Activated naive CD4-positive, alpha-beta T cell treated with anti-CD3 and anti-CD28 coated beads, Interleukin-2, amount 50 U/mL, for 72 hours (primary cell): ENCODE measurements at regions not wholly inside any gene's neighbourhood (a gene's known extent, or its start where the extent isn't known, plus 50 kb on each side); places are given as distances from the start of the nearest gene placed in this dataset.

Experiments
- ATAC-seq, 2 donors: fragments of 150-1000 bp; cut with Tn5 transposase; 2 replicates each; pipeline ENCODE4 v1.10.0; 2021; ENCODE audit warnings: mild to moderate bottlenecking in 2 of 2, moderate library complexity in 2 of 2
- DNase-seq, 2 donors: peaks; one replicate each; pipeline ENCODE4 v3.0.0; 2021 to 2022; ENCODE audit warnings: low spot score in 2 of 2
- H3K27ac Mint-ChIP-seq, 2 donors: one replicate each; pipeline ENCODE4 v1.8.0; 2022; ENCODE audit warnings: mild to moderate bottlenecking in 2 of 2, mixed read lengths in 2 of 2
- H3K36me3 Mint-ChIP-seq, 2 donors: one replicate each; pipeline ENCODE4 v1.8.0; 2022; ENCODE audit warnings: mixed read lengths in 2 of 2
- H3K9me3 Mint-ChIP-seq, 2 donors: one replicate each; pipeline ENCODE4 v1.8.0; 2022; ENCODE audit warnings: mixed read lengths in 2 of 2

DNA sequence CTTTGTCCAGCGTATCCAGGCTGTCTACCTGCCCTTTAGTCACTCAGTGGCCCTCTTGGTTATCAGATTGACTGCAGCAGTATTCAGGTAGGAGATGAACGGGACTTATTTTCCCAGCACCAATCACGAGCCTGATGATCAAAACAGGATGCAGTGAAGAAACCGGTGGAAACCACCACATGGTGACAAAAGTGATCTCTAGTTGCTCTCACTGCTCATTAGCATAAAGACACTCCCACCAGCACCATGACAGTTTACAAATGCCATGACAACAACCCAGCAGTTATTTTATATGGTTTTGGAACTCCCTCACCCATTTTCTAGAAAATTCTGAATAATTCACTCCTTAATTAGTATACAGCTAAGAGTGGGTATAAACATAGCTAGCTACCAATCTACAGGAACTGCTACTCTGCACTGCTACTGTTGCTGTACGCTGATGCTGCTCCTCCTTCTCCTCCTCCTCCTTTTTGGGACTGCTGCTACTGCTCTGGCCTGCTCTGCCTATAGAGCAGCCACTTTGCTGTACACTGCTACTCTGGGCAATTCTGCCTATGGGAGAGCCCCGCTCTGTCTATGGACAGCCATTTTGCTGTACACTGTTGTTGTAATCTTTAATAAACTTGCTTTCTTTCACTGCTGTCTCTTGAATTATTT, 142.5 kb upstream of the SSTR1 start:
- Mint-ChIP-seq H3K27ac (peak overlapping the region; percentile 81 to 89), H3K36me3 (peaks cover 15 to 17% of the 10 kb centered on the region in 2 donors), H3K9me3 (peaks cover 8% of the 10 kb centered on the region in 2 donors)
- ATAC-seq (peak; percentile 95 to 96), DNase-seq (peak in 1 of 2 donors; percentile 17)

DNA sequence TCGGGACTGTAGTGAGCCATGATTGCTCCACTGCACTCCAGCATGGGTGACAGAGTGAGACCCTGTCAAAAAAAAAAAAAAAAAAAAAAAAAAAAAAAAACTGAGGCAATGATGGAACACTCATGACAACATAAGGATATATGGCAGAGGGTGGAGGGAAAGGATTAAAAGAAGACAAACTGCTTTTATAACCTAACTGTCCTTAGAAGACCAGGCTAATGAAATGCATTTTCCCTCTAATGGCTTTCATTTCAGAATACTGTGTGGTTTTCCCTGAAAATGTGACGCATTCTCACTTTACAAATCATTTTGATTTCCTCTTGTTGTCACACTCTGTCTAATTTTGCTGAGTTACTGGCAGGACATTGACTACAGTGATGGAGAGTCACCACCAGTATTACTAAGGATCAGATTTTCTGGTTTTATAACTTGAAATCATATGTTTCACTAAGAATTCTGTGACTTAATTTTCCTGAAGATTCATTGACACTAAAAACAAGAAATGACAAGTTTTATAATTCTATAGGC, 137.6 kb upstream of the SSTR1 start:
- DNase-seq: no peak
- Mint-ChIP-seq H3K36me3 (no peaks in the 10 kb centered on the region), H3K27ac (no peak overlapping the region), H3K9me3 (no peaks in the 10 kb centered on the region)
- ATAC-seq: peak; percentile 35 to 58

DNA sequence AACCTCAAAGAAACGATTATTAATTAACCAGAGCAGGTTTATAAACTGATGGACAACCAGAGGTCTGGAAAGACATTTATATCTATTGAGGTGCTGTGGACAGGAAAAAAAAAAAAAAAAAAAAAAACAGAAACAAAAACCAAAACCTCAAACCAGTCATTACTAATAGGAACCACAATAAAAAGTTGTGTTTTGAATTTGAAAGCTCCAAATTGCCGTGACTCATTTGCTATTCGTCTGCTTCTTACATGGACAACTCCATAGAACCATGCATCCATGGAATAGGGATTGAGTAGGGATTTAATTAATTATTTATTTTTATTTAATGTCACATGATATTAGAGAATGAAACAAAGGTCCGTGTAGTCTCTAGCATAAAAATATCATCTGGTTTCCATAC, 134.1 kb upstream of the SSTR1 start:
- H3K36me3 Mint-ChIP-seq: no peaks in the 10 kb centered on the region
- peak in 1 of 2 donors; percentile 68 for ATAC-seq
- H3K9me3 Mint-ChIP-seq: no peaks in the 10 kb centered on the region
- DNase-seq: no peak
- no peak overlapping the region for H3K27ac Mint-ChIP-seq

DNA sequence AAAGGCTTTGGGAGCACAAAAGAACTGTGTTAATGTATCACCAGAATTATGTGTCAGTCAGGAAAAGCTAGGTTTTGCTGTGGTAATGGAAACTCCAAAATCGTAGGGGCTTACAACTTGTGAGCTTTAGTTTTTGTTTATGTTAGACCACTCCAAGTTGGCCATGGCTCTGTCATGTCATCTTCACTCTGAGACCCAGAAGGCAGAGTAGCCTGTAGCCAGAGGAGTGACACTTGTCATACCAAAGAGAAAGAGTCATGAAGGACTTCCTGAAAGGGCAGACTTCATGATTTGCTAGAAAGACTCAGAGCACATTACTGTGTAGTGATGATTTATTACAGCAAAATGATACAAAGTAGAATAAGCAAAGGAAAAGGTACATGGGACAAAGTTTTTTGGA, 133.6 kb upstream of the SSTR1 start:
- Mint-ChIP-seq H3K9me3 (no peaks in the 10 kb centered on the region), H3K27ac (peak overlapping the region in 1 of 2 donors; percentile 7), H3K36me3 (no peaks in the 10 kb centered on the region)
- DNase-seq (no peak), ATAC-seq (peak; percentile 45 to 56)

DNA sequence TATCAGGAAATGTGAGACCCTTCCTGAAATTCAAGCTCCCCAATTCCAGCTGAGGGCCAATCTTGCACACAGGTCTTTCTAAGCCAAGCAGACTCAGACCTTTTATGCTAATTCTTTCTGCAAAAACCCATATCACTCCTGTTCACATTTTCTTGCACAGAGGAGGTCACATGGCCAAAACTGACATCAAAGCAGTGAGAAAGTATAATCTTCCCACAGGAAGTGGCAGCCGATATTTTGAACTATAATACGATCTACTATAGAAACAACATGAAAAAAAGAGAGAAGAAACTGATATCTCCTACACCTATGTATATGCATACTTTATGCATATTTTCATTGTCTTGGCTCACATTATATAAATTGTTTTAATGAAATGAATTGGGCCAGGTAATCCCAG, 132.9 kb upstream of the SSTR1 start:
- DNase-seq (no peak), ATAC-seq (peak; percentile 19 to 39)
- Mint-ChIP-seq H3K9me3 (peaks cover 0 to under 1% of the 10 kb centered on the region in 2 donors), H3K27ac (peak overlapping the region in 1 of 2 donors; percentile 7), H3K36me3 (no peaks in the 10 kb centered on the region)

DNA sequence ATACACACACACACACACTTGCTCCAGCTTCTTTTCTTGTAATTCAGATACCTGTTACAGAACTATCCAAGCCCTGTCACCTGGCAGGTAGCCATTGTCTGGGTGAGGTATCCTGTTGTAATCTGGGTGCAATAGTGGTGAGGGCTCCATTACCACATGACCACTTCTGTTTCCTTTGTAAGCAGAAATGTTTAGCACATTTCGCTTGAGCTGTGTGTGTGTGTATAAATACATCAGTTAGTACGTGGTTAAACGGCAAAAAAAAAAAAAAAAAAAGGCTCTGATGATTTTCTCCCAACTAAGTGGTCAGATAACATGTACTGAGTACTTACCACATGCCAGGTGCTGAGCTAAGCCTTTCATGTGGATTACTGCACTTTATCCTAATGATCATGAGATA, 129.3 kb upstream of the SSTR1 start:
- no peak for DNase-seq
- H3K27ac Mint-ChIP-seq: peak overlapping the region in 1 of 2 donors; percentile 6
- H3K36me3 Mint-ChIP-seq: no peaks in the 10 kb centered on the region
- H3K9me3 Mint-ChIP-seq: peaks cover 3 to 8% of the 10 kb centered on the region in 2 donors
- peak; percentile 43 to 55 for ATAC-seq

DNA sequence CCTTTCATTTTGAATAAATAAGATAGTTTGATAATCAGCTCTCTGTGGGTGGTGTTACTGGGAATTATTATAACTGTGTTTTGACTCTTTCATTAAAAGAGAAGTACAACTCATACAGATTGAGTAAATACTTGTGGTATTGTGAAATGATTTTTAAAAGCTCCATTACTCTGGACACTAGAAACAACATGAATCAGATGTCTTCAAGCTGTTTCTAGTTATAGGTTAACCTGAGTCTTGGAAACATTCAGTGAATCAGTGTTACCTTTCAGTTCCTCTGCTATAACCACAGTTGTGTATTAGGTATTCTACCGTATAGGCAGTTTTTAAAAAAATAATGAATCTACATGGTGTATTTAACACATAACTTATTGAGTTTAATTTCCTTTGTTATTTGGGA, 128.4 kb upstream of the SSTR1 start:
- H3K27ac Mint-ChIP-seq: peak overlapping the region; percentile 31 to 75
- H3K36me3 Mint-ChIP-seq: no peaks in the 10 kb centered on the region
- DNase-seq (no peak), ATAC-seq (peak; percentile 67 to 79)
- H3K9me3 Mint-ChIP-seq: peaks cover 3 to 8% of the 10 kb centered on the region in 2 donors

DNA sequence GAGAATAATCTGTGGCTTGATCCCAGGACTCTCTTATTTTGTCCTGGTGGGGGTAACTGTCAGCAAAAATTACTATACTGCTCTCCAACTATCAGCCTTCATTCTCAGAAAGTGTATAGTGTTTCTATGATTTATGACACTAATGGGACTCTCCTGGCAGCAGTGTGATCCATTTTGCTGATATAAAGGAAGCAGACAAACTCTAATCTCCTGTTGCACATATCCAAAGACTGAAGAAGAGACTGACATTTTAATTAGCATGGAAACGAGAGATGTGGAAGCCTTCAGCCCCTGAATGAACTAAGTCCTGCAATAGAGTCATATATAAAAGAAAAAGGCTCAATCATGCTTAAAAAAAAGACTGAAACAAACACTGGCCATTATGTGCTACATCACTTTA, 127.8 kb upstream of the SSTR1 start:
- no peaks in the 10 kb centered on the region for H3K36me3 Mint-ChIP-seq
- DNase-seq (no peak), ATAC-seq (no peak)
- H3K27ac Mint-ChIP-seq: no peak overlapping the region
- H3K9me3 Mint-ChIP-seq: peaks cover 3 to 8% of the 10 kb centered on the region in 2 donors

DNA sequence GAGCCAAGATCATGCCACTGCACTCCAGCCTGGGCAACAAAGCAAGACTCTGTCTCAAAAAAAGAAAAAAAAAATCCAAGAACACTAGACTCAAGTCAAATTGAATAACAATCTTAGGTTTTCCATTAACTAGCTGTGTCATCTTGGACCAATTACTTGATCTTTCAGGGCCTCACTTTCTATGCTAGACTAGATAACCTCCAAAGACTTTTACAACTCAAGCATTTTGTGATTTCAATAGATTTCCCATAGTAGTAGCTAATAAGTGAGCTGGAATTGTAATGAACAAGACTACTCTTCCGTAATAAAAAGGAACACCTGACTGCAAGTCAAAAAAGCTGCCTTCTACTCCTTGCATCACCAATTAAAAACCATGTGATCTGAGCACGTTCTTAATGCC, 127.0 kb upstream of the SSTR1 start:
- Mint-ChIP-seq H3K36me3 (no peaks in the 10 kb centered on the region), H3K27ac (no peak overlapping the region), H3K9me3 (peaks cover 3 to 8% of the 10 kb centered on the region in 2 donors)
- DNase-seq (no peak), ATAC-seq (no peak)

DNA sequence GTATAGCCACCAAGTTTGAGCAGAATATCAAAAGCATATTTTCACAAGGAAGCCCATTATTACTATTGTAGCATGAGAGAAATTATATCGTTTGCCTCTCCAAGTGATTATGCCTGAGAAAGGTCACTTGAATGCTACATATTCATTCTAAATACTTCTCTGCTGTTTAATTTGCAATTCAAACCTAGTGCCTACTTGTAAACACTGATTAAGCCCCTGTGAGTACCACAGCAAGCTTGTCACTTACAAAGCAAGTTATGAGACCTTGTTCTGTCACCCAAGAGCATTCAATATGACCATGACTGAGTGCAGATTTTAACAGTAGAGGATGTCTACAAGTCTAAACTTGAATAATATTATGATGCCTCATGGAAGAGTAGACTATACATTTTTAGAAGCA, 124.7 kb upstream of the SSTR1 start:
- DNase-seq (no peak), ATAC-seq (no peak)
- H3K36me3 Mint-ChIP-seq: no peaks in the 10 kb centered on the region
- no peak overlapping the region for H3K27ac Mint-ChIP-seq
- peaks cover 3 to 8% of the 10 kb centered on the region in 2 donors for H3K9me3 Mint-ChIP-seq

DNA sequence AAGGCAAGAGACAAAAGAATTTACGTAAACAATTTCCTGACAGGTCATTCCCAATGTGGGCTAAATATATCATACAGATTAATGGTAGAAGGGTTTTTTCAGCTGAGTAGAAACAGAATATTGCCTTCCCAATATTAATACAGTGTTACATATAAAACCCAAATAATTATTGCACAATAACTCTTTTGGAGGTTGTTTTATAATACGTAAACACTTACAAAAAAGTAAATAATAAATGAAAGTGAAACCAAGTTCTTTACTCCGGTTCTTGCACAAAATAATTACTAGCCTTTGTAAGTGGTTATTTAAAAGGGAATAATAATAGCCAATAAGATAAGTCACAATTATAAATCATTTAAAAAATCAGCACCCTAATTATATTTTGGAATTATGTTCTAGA, 118.6 kb upstream of the SSTR1 start:
- peaks cover 21 to 22% of the 10 kb centered on the region in 2 donors for H3K36me3 Mint-ChIP-seq
- no peak for DNase-seq
- no peak for ATAC-seq
- H3K9me3 Mint-ChIP-seq: peaks cover 21 to 22% of the 10 kb centered on the region in 2 donors
- H3K27ac Mint-ChIP-seq: no peak overlapping the region

DNA sequence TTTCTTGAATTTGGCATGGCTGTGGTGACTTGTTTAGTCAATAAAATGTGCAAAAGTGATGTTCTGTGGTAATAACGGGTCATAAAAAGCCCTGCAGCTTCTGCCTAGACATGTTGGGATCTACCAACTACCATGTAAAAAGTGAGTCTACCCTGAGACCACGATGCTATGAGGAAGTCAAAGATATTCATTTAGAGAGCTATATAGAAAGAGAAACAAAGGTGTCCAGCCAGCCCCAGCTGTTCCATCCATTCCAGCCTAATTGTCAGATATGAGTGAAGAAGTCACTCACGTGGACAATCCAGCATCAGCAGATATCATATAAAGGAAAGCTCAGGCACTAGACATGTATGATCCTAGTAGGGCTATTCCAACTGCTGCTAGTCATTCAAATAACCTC, 117.2 kb upstream of the SSTR1 start:
- peaks cover 27 to 36% of the 10 kb centered on the region in 2 donors for H3K36me3 Mint-ChIP-seq
- ATAC-seq (no peak), DNase-seq (no peak)
- no peak overlapping the region for H3K27ac Mint-ChIP-seq
- H3K9me3 Mint-ChIP-seq: peaks cover 26 to 27% of the 10 kb centered on the region in 2 donors

DNA sequence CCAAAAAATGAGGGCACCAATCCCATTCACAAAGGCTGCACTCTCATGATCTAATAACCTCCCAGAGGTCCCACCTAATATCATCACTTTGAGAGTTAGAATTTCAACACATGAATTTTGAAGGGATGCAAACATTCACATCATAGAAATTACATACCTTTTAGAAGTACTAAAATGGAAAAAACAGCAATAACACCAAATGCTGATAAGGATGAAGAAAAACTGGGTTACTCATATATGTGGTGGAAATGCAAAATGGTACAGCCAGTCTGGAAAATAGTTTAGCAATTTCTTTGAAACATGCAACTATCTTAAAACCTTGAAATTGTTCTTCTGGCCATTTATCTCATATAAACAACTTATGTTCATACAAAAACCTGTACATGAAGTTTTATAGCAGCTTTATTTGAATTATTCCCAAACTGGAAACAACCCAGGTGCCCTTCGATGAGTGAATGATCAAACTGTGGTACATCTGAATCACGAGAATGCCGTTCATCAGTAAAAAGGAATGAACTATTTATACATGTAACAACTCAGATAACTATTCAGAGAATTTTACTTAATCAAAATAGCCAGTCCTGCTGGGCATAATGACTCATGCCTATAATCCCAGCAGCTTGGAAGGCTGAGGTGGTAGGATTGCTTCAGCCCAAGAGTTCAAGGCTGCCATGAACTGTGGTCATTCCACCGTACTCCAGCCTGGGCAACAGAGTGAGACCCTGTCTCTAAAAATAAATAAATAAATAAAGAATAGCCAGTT, 109.4 kb upstream of the SSTR1 start:
- ATAC-seq (no peak), DNase-seq (no peak)
- H3K9me3 Mint-ChIP-seq: peaks cover 16 to 34% of the 10 kb centered on the region in 2 donors
- H3K27ac Mint-ChIP-seq: no peak overlapping the region
- H3K36me3 Mint-ChIP-seq: peaks cover 20 to 29% of the 10 kb centered on the region in 2 donors

DNA sequence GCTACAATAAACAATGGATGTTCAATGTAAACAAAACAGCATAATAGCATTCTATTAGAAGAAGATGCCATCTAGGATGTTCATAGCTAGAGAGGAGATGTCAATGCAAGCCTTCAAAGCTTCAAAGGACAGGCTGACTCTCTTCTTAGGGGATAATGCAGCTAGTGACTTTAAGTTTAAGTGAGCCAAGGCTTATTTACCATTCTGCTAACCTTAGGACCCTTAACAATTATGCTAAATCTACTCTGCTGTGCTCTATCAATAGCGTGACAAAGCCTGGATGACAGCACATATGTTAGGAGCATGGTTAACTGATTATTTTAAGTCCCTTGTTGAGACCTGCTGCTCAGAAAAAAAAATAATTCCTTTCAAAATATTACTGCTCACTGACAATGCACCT, 106.0 kb upstream of the SSTR1 start:
- Mint-ChIP-seq H3K36me3 (peaks cover 0 to 5% of the 10 kb centered on the region in 2 donors), H3K27ac (no peak overlapping the region), H3K9me3 (peaks cover 4 to 26% of the 10 kb centered on the region in 2 donors)
- DNase-seq (no peak), ATAC-seq (peak; percentile 29 to 63)

DNA sequence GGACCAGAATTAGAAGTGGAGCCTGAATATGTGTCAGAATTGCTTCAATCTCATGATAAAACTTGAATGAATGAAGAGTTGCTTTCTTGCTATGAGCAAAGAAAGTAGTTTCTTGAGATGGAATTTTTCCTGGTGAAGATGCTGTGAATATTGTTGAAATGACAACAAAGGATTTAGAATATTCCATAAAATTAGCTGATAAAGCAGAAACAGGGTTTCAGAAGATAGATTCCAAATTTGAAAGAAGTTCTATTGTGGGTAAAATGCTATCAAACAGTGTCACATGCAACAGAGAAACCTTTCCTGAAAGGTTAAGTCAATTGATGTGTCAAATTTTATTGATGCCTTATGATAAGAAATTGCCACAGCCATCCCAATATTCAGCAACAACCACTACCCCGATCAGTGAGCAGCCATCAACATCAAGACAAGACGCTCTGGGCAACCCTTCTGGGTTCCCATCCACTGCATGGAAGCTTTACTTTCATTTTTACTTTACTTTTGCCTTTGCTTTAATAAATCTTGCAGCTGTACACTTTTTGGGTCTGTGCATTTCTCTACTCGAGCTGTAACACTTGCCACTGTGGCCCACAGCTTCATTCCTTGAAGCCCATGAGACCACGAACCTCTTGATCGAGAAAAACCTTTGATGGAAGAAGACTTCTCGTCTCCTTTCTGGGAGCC, 104.0 kb upstream of the SSTR1 start:
- ATAC-seq: no peak
- H3K9me3 Mint-ChIP-seq: peaks cover 14 to 33% of the 10 kb centered on the region in 2 donors

DNA sequence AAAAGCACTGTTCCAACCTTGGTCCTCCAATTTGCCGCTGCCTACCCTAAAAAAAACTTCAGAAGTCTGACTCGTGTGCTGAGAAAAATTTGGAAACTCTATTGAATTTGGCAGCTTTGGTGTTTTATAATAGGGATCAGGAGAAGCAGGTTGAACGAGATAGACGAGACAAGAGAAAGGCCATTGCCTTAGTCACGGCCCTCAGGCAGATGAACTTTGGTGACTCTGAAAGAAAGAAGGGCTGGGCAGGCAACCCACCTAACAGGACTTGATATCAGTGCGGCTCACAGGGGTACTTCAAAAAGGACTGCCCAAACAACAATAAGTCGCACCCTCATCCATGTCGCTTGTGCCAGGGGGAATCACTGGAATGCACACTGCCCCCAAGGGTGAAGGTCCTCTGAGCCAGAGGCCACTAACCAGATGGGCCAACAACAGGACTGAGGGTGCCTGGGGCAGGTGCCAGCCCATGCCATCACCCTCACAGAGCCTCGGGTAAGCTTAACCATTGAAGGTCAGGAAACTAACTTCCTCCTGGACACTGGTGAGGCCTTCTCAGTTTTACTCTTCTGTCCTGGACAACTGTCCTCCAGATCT, 102.5 kb upstream of the SSTR1 start:
- peaks cover 14 to 32% of the 10 kb centered on the region in 2 donors for H3K9me3 Mint-ChIP-seq
- ATAC-seq (no peak), DNase-seq (no peak)
- H3K36me3 Mint-ChIP-seq: peaks cover 11 to 16% of the 10 kb centered on the region in 2 donors
- H3K27ac Mint-ChIP-seq: peak overlapping the region in 1 of 2 donors; percentile 72

More for the DNA sequence above, 104.0 kb upstream of the SSTR1 start:
- no peak for DNase-seq
- H3K36me3 Mint-ChIP-seq: peaks cover 11 to 16% of the 10 kb centered on the region in 2 donors
- H3K27ac Mint-ChIP-seq: no peak overlapping the region
